Mucosa of rectum (tissue), 2 donors: ENCODE measurements at regions not wholly inside any gene's neighbourhood (a gene's known extent, or its start where the extent isn't known, plus 50 kb on each side); places are given as distances from the start of the nearest gene placed in this dataset.

Experiments used
- H3K27ac ChIP-seq, 2 donors: one replicate each; pipeline ENCODE4 v1.7.0; 2013; ENCODE audit warnings: inconsistent platforms in 2 of 2, low read depth in 2 of 2, low read length in 2 of 2
- H3K27me3 ChIP-seq, 2 donors: one replicate each; pipeline ENCODE4 v1.7.0; 2013; ENCODE audit warnings: low read length in 2 of 2; ENCODE audit not compliant: control insufficient read depth in 2 of 2, insufficient read depth in 2 of 2
- H3K36me3 ChIP-seq, 2 donors: one replicate each; pipeline ENCODE4 v1.7.0; 2013; ENCODE audit warnings: low read length in 2 of 2; ENCODE audit not compliant: control insufficient read depth in 2 of 2, insufficient read depth in 2 of 2
- H3K4me1 ChIP-seq, 2 donors: one replicate each; pipeline ENCODE4 v1.7.0; 2013; ENCODE audit warnings: low read length in 2 of 2, mild to moderate bottlenecking in 1 of 2; ENCODE audit not compliant: control insufficient read depth in 2 of 2, insufficient read depth in 2 of 2
- H3K4me3 ChIP-seq, 2 donors: one replicate each; pipeline ENCODE4 v1.7.0; 2013; ENCODE audit warnings: low read length in 2 of 2
- H3K9ac ChIP-seq, 2 donors: one replicate each; pipeline ENCODE4 v1.7.0; 2013; ENCODE audit warnings: low read length in 2 of 2, low read depth in 1 of 2, mild to moderate bottlenecking in 1 of 2
- H3K9me3 ChIP-seq, 2 donors: one replicate each; pipeline ENCODE4 v1.7.0; 2013; ENCODE audit warnings: low read length in 2 of 2; ENCODE audit not compliant: control insufficient read depth in 2 of 2
- donor health status: healthy.
- donor health status: Normal muscosa, but diverticular disease.

GRCh38 chr1:187516874-187517273, 688.1 kb downstream of the PLA2G4A start:
- no peak overlapping the region for H3K27ac ChIP-seq
- H3K9me3 ChIP-seq = no peaks in the 10 kb centered on the region
- no peak overlapping the region for H3K4me3 ChIP-seq
- no peaks in the 10 kb centered on the region for H3K36me3 ChIP-seq
- H3K9ac ChIP-seq = no peak overlapping the region
- H3K4me1 ChIP-seq = no peaks in the 10 kb centered on the region
- no peaks in the 10 kb centered on the region for H3K27me3 ChIP-seq

GRCh38 chr1:187517546-187517945, 688.8 kb downstream of the PLA2G4A start:
- Histone ChIP-seq H3K9me3 (no peaks in the 10 kb centered on the region), H3K27ac (no peak overlapping the region), H3K9ac (no peak overlapping the region), H3K27me3 (no peaks in the 10 kb centered on the region), H3K4me3 (no peak overlapping the region), H3K4me1 (no peaks in the 10 kb centered on the region), H3K36me3 (no peaks in the 10 kb centered on the region)

GRCh38 chr1:187527346-187527745, 698.6 kb downstream of the PLA2G4A start:
- Histone ChIP-seq H3K27me3 (no peaks in the 10 kb centered on the region), H3K4me1 (no peaks in the 10 kb centered on the region), H3K4me3 (no peak overlapping the region), H3K9ac (no peak overlapping the region), H3K9me3 (peaks cover 0 to 2% of the 10 kb centered on the region in 2 donors), H3K36me3 (no peaks in the 10 kb centered on the region), H3K27ac (no peak overlapping the region)

DNA sequence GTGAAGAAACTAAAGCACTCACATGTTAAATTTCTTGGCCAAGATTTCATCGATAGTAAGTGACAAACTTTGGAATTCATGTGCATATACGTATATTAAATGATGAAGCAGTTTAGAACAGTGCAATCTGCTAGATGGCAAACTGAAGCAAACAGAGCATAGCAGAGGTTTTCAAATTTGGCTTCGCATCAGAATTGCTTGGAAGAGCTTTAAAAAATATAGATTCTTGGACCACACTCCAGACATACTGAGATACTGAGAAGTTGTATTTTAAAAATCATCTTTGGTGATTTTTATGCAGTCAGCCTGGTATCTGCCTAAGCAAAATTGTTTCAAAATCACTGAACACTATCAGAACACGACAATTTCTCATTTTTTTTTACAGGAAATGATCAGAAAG, 709.2 kb downstream of the PLA2G4A start:
- no peaks in the 10 kb centered on the region for H3K36me3 ChIP-seq
- no peak overlapping the region for H3K4me3 ChIP-seq
- H3K27ac ChIP-seq = no peak overlapping the region
- no peaks in the 10 kb centered on the region for H3K27me3 ChIP-seq
- H3K9me3 ChIP-seq = no peaks in the 10 kb centered on the region
- no peak overlapping the region for H3K9ac ChIP-seq
- no peaks in the 10 kb centered on the region for H3K4me1 ChIP-seq

DNA sequence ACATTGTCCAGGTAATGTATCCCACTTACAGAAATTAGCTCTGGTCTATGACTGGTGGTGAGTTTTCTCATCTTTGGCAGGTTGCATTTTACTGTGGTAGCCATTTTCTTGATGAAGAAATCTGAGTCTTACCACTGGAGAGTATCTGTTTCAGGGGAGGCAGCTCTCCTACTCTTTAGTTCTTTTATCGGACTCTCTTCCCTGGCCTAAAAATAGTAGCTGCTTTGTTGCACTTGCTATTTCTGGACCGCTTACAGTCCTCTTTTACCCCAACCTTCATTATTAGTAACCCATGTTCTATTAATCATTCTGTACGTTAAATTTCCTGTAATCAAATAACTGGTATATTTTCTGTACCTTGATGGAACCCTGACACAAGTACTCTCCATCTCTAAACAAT, 720.8 kb downstream of the PLA2G4A start:
- peaks cover 0 to 2% of the 10 kb centered on the region in 2 donors for H3K9me3 ChIP-seq
- no peak overlapping the region for H3K9ac ChIP-seq
- no peaks in the 10 kb centered on the region for H3K27me3 ChIP-seq
- H3K4me3 ChIP-seq = no peak overlapping the region
- no peaks in the 10 kb centered on the region for H3K4me1 ChIP-seq
- H3K27ac ChIP-seq = no peak overlapping the region
- no peaks in the 10 kb centered on the region for H3K36me3 ChIP-seq

GRCh38 chr1:187551061-187551460, 722.3 kb downstream of the PLA2G4A start:
- Histone ChIP-seq H3K4me3 (no peak overlapping the region), H3K4me1 (no peaks in the 10 kb centered on the region), H3K27me3 (no peaks in the 10 kb centered on the region), H3K27ac (no peak overlapping the region), H3K9me3 (peaks cover 0 to 2% of the 10 kb centered on the region in 2 donors), H3K36me3 (no peaks in the 10 kb centered on the region), H3K9ac (no peak overlapping the region)

GRCh38 chr1:187563191-187563590, 734.4 kb downstream of the PLA2G4A start:
- H3K27ac ChIP-seq = no peak overlapping the region
- H3K4me1 ChIP-seq = no peaks in the 10 kb centered on the region
- H3K27me3 ChIP-seq = no peaks in the 10 kb centered on the region
- no peak overlapping the region for H3K4me3 ChIP-seq
- H3K9me3 ChIP-seq = peaks cover 0 to 8% of the 10 kb centered on the region in 2 donors
- H3K36me3 ChIP-seq = no peaks in the 10 kb centered on the region
- no peak overlapping the region for H3K9ac ChIP-seq

DNA sequence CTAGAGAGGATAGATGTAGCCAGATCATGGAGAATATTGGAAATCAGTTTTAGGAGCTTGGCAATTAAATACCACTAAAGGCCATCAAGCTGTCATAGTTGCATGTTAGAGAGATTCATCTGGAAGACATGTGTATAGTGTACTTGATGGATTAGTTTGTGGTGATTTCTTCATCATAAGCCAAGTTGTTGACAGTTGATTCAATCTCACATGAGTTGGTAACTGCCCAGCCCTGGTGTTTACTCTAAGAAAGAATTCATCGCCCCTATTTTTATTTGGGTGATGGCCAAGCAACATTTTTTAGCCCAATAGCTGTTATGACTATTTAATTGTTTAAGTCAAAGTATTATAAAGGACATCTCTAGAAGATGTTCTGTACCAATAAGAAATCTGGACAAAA, 737.6 kb downstream of the PLA2G4A start:
- H3K36me3 ChIP-seq = no peaks in the 10 kb centered on the region
- H3K9ac ChIP-seq = no peak overlapping the region
- H3K27ac ChIP-seq = no peak overlapping the region
- peaks cover 0 to 10% of the 10 kb centered on the region in 2 donors for H3K9me3 ChIP-seq
- no peaks in the 10 kb centered on the region for H3K4me1 ChIP-seq
- no peaks in the 10 kb centered on the region for H3K27me3 ChIP-seq
- no peak overlapping the region for H3K4me3 ChIP-seq

DNA sequence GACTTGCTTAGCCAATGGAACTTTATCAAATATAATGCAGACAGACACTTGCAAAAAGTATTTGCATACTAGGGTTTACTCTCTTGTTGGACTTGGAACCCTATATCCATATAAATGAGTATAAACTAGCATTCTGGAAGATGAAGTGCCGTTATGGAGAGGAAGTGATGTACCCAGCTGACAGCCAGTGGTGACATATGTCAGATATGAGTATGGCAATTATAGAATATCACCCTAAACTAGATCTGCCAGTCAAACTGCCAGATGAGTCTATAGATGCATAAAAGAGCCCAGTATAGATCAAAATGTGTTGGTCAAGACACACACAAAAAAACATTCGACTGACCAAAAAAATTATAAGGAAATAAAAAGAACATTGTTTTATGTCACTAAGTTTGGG, 739.3 kb downstream of the PLA2G4A start:
- Histone ChIP-seq H3K27ac (no peak overlapping the region), H3K9me3 (peaks cover 0 to 7% of the 10 kb centered on the region in 2 donors), H3K9ac (no peak overlapping the region), H3K4me3 (no peak overlapping the region), H3K4me1 (no peaks in the 10 kb centered on the region), H3K36me3 (no peaks in the 10 kb centered on the region), H3K27me3 (no peaks in the 10 kb centered on the region)

GRCh38 chr1:187570166-187570565, 741.4 kb downstream of the PLA2G4A start:
- Histone ChIP-seq H3K36me3 (no peaks in the 10 kb centered on the region), H3K27me3 (no peaks in the 10 kb centered on the region), H3K4me3 (no peak overlapping the region), H3K27ac (no peak overlapping the region), H3K4me1 (no peaks in the 10 kb centered on the region), H3K9ac (no peak overlapping the region), H3K9me3 (peaks cover 0 to 7% of the 10 kb centered on the region in 2 donors)

DNA sequence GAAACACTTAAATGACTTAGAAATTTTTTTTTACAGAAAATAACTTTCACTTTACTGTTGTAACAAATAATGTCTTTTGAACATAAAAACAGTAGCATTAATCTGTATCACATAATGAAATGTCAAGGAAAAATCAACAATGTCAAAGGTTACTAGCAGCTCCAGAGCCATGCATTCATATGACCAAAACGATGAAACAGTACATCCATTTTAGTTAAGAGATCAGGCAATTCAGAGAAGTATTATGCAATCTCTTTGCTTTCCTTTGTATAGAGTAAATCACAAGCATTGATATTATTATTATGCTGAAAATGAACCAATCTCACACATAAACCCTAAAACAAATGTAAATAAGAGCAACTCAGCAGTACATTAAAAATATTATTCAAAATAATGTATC, 748.9 kb downstream of the PLA2G4A start:
- Histone ChIP-seq H3K9ac (no peak overlapping the region), H3K9me3 (no peaks in the 10 kb centered on the region), H3K27ac (no peak overlapping the region)

More for the DNA sequence above, 748.9 kb downstream of the PLA2G4A start:
- Histone ChIP-seq H3K36me3 (no peaks in the 10 kb centered on the region), H3K4me3 (no peak overlapping the region), H3K27me3 (no peaks in the 10 kb centered on the region), H3K4me1 (no peaks in the 10 kb centered on the region)
